ENCODE measurements at regions not wholly inside any gene's neighbourhood (a gene's known extent, or its start where the extent isn't known, plus 50 kb on each side); places are given as distances from the start of the nearest gene placed in this dataset.

GRCh38 chr10:124291001-124291701 is 127.6 kb downstream of the OAT start:
- Mint-ChIP-seq H3K4me1 (ENCODE audit: low read depth) (peaks cover 63% of the 10 kb centered on the region), H3K4me3 (no peak overlapping the region), H3K9me3 (no peaks in the 10 kb centered on the region), H3K36me3 (ENCODE audit: low read depth) (no peaks in the 10 kb centered on the region), H3K27ac (peak overlapping the region; percentile 74), H3K27me3 (no peaks in the 10 kb centered on the region)
- intact Hi-C loops (cut with micrococcal nuclease) = loop anchor here (2.0 kb wide), 1 partner anchor 16 kb away; no protein-coding TSS in a partner anchor

DNA sequence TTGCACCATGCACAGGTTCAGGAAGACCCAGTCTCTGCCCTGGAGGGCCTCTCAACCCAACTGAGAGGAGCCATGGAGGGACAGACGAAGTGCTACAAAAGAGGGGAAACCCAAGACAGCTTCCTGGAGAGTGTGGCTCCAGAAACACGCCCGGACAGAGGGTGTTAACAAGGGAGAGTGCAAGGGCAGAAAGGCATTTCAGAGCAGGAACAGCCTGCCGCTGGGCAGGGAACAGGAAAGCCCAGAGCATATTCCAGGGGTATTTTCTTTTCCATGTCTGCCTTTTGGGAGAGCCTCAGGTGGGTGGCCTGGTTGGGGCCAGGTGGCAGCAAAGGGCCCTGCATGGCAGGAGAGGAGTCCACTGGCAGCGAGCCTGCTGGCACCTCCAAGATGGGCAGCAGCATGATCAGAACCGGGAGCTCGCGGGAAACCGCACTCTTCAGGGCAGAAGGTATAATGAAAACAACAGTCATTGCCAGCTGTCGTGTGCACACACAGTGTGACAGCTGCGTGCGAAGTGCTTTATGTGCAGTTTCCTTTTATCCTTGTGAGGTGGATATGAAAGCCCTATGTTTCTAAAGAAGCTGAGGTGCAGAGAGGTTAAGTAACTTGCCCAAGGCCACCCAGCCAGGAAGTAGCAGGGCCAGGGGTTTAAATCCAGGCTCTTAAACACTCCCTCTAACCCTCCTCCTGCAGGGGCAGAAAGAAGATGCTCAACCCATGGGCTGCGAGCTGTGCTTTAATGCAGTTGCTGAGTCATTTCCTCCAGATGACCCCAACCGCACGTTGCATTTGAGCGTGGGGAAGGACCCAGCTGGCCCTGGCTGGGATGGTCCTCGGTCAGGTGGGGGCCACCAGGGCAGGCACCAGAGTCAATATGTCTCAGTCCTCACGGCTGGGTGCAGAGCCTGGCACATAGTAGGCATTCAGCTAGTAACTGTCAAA is 128.6 kb downstream of the OAT start:
- Mint-ChIP-seq H3K27ac (peak overlapping the region; percentile 74), H3K4me1 (ENCODE audit: low read depth) (peaks cover 66% of the 10 kb centered on the region), H3K9me3 (no peaks in the 10 kb centered on the region), H3K36me3 (ENCODE audit: low read depth) (no peaks in the 10 kb centered on the region), H3K4me3 (no peak overlapping the region), H3K27me3 (no peaks in the 10 kb centered on the region)
- intact Hi-C loops (cut with micrococcal nuclease) = loop anchor here (2.0 kb wide), 1 partner anchor 17 kb away; no protein-coding TSS in a partner anchor

GRCh38 chr10:124288928-124289850 is 129.5 kb downstream of the OAT start:
- no peaks in the 10 kb centered on the region for H3K36me3 Mint-ChIP-seq (ENCODE audit: low read depth)
- peak overlapping the region; percentile 74 for H3K27ac Mint-ChIP-seq
- no peak overlapping the region for H3K4me3 Mint-ChIP-seq
- intact Hi-C loops (cut with micrococcal nuclease) = no loop called here
- no peaks in the 10 kb centered on the region for H3K27me3 Mint-ChIP-seq
- H3K9me3 Mint-ChIP-seq = no peaks in the 10 kb centered on the region
- H3K4me1 Mint-ChIP-seq (ENCODE audit: low read depth) = peaks cover 74% of the 10 kb centered on the region

GRCh38 chr10:124288486-124288885 is 130.2 kb downstream of the OAT start:
- intact Hi-C loops (cut with micrococcal nuclease) = no loop called here
- H3K36me3 Mint-ChIP-seq (ENCODE audit: low read depth) = no peaks in the 10 kb centered on the region
- H3K4me3 Mint-ChIP-seq = no peak overlapping the region

DNA sequence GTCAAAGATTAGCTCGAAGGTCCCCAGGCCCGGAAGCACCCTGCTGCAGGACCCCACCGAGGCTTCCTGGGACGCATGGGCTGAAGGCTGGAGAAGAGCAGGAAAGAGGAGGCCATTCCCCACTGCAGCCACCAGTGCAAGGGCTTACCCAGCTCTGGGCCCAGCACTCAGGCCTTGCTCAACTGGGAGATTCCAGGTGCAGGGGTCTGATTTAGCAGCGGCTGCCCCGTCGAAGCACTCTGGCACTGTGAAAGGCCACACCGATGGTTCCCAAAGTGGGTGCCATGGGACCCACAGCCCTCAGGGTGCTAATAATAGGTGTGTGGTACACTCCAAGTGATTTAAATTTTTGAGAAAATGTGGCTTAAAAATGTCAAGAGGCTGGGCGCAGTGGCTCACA is 130.9 kb downstream of the OAT start:
- Mint-ChIP-seq H3K27ac (no peak overlapping the region), H3K9me3 (no peaks in the 10 kb centered on the region), H3K4me1 (ENCODE audit: low read depth) (peaks cover 81% of the 10 kb centered on the region), H3K4me3 (no peak overlapping the region), H3K36me3 (ENCODE audit: low read depth) (no peaks in the 10 kb centered on the region), H3K27me3 (no peaks in the 10 kb centered on the region)
- intact Hi-C loops (cut with micrococcal nuclease) = no loop called here

More at GRCh38 chr10:124288486-124288885, 130.2 kb downstream of the OAT start:
- Mint-ChIP-seq H3K9me3 (no peaks in the 10 kb centered on the region), H3K27ac (no peak overlapping the region), H3K4me1 (ENCODE audit: low read depth) (peaks cover 80% of the 10 kb centered on the region), H3K27me3 (no peaks in the 10 kb centered on the region)

DNA sequence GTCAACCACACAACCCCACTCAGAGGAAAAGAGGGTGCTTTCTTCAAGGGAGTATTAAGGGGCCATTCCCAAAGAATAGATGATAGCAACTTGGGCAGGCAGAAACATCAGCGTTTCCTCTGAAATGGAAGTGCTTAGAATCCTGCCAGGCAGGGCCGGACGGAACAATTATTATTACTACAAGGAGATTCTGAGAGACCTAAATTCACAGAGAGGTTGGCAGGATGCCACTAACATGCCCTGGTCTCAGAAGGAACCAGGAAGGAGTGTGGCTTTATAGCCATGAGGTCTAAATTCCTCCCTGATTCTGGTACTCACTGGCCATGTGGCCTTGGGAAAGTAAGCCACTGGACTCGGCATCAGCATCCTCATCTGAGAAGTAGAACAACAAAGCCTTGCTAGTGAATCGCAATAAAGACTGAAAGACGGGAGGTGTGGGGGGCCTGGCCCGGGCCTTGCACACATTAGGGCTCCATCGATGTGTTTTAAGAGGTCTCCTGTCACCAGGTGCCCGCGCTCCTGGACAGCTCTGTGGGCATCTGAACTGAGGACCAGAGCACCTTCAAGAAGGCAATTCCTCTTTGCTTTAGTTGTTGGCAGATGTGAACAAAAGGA is 131.5 kb downstream of the OAT start:
- Mint-ChIP-seq H3K27me3 (no peaks in the 10 kb centered on the region), H3K9me3 (no peaks in the 10 kb centered on the region), H3K4me1 (ENCODE audit: low read depth) (peaks cover 81% of the 10 kb centered on the region), H3K36me3 (ENCODE audit: low read depth) (no peaks in the 10 kb centered on the region), H3K4me3 (no peak overlapping the region), H3K27ac (no peak overlapping the region)
- intact Hi-C loops (cut with micrococcal nuclease) = no loop called here

- H3K36me3 Mint-ChIP-seq (ENCODE audit: low read depth) = no peaks in the 10 kb centered on the region
- no peak overlapping the region for H3K4me3 Mint-ChIP-seq
- no peak overlapping the region for H3K27ac Mint-ChIP-seq
- intact Hi-C loops (cut with micrococcal nuclease) = no loop called here
- H3K9me3 Mint-ChIP-seq = no peaks in the 10 kb centered on the region
- H3K4me1 Mint-ChIP-seq (ENCODE audit: low read depth) = peaks cover 77% of the 10 kb centered on the region
- H3K27me3 Mint-ChIP-seq = no peaks in the 10 kb centered on the region
Observed at GRCh38 chr10:124286621-124287020, 132.1 kb downstream of the OAT start.

DNA sequence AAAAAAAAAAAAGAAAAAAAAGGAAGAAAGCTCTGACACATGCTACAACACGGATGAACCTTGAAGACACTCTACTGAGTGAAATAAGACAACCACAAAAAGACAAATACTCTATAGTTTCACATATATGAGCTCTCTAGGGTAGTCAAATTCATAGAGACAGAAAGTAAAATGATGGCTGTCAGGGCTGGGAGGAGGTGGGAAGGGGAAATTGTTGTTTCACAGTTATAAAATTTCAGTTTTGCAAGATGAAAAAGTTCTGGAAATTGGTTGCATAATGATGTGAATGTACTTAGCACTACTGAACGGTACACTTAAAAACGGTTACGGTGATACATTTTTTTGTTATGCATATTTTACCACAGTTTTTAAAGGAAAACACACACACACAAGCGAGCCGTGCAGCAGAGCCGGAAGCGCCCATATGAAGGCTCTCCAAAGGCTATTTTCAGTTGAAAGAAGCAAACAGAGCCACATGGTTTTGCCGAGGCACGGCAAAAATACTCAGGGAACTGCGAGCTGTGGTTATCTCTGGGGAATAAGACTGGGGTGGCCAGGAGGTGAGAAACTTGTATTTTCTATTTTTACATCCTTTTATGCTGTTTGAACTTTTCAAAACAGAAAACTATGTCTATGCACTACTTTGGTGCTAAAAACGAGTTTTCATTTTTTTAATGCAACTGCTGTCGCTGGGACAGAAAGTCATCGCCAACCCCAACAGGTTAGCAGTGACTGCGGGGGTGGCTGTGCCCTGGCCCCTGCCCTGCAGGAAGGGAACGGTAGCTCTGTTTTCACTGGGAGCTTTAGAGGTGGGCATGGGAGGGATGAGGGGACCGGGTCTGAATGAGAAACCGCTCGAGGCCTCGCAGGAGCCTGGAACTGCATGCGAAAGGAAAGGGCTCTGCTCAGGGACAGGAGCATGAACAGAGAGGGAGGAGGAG is 132.9 kb downstream of the OAT start:
- Mint-ChIP-seq H3K4me1 (ENCODE audit: low read depth) (peaks cover 70% of the 10 kb centered on the region), H3K27me3 (no peaks in the 10 kb centered on the region), H3K9me3 (no peaks in the 10 kb centered on the region), H3K36me3 (ENCODE audit: low read depth) (no peaks in the 10 kb centered on the region), H3K4me3 (peak overlapping the region; percentile 4), H3K27ac (peak overlapping the region; percentile 39)
- intact Hi-C loops (cut with micrococcal nuclease) = no loop called here

GRCh38 chr10:124283949-124284250 is 134.8 kb downstream of the OAT start:
- Mint-ChIP-seq H3K36me3 (ENCODE audit: low read depth) (no peaks in the 10 kb centered on the region), H3K27me3 (no peaks in the 10 kb centered on the region), H3K9me3 (no peaks in the 10 kb centered on the region), H3K27ac (no peak overlapping the region), H3K4me1 (ENCODE audit: low read depth) (peaks cover 60% of the 10 kb centered on the region), H3K4me3 (no peak overlapping the region)
- intact Hi-C loops (cut with micrococcal nuclease) = no loop called here

- Mint-ChIP-seq H3K9me3 (no peaks in the 10 kb centered on the region), H3K27ac (no peak overlapping the region), H3K4me1 (ENCODE audit: low read depth) (peaks cover 54% of the 10 kb centered on the region), H3K36me3 (ENCODE audit: low read depth) (no peaks in the 10 kb centered on the region), H3K4me3 (no peak overlapping the region), H3K27me3 (no peaks in the 10 kb centered on the region)
- intact Hi-C loops (cut with micrococcal nuclease) = no loop called here
Observed at GRCh38 chr10:124283215-124283948, 135.3 kb downstream of the OAT start.

- intact Hi-C loops (cut with micrococcal nuclease) = no loop called here
- Mint-ChIP-seq H3K4me3 (no peak overlapping the region), H3K9me3 (no peaks in the 10 kb centered on the region), H3K36me3 (ENCODE audit: low read depth) (no peaks in the 10 kb centered on the region), H3K27me3 (no peaks in the 10 kb centered on the region), H3K4me1 (ENCODE audit: low read depth) (peaks cover 46% of the 10 kb centered on the region), H3K27ac (no peak overlapping the region)
Observed at GRCh38 chr10:124282326-124282725, 136.4 kb downstream of the OAT start.

DNA sequence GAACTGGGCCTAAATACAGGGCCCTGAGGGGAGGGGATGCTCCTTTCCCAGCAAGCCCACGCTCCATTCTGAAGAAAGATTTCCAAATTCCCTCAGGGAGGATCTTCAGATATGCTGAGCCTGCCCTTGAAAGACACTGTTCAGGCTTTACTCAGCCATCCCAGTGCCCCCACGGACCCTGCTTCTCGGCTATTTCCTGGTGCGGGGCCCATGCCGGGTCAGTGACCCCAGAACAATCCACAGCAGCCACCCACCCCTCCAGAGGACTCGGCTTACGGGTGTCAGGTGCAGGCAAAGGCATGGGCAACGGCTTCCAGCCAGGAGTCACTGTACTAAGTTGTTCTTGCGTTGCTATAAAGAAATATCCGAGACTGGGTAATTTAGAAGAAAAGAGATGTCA is 137.1 kb downstream of the OAT start:
- Mint-ChIP-seq H3K27me3 (no peaks in the 10 kb centered on the region), H3K27ac (peak overlapping the region; percentile 25), H3K4me1 (ENCODE audit: low read depth) (peaks cover 39% of the 10 kb centered on the region), H3K9me3 (no peaks in the 10 kb centered on the region), H3K4me3 (no peak overlapping the region), H3K36me3 (ENCODE audit: low read depth) (no peaks in the 10 kb centered on the region)
- intact Hi-C loops (cut with micrococcal nuclease) = no loop called here

Data from dendritic cell treated with granulocyte-macrophage colony-stimulating factor and Interleukin-4, amounts not matched to agents 40 ng/mL and 50 ng/mL, for 4 days (primary cell).